Esophagus muscularis mucosa (tissue), 4 donors: ENCODE measurements at regions not wholly inside any gene's neighbourhood (a gene's known extent, or its start where the extent isn't known, plus 50 kb on each side); places are given as distances from the start of the nearest gene placed in this dataset.

Source experiments
- DNase-seq: peaks from one replicate; pipeline ENCODE4 v3.0.0-alpha.2; 2017; ENCODE audit errors: extremely low spot score
- H3K27ac ChIP-seq, 4 donors: fragments of 200-600 bp; sonication (generic); replicated peaks in 1 of 4; 1 replicate in 3 of 4; 2 replicates in 1 of 4; pipeline ENCODE4 v1.5.1; 2016 to 2019; ENCODE audit warnings: mild to moderate bottlenecking in 1 of 4
- H3K27me3 ChIP-seq, 4 donors: fragments of 200-600 bp; sonication (generic); one replicate each; pipeline versions ENCODE4 v1.5.1 to v1.6.0; 2016 to 2019
- H3K36me3 ChIP-seq, 4 donors: fragments of 200-600 bp; sonication (generic); one replicate each; pipeline ENCODE4 v1.5.1; 2016 to 2019
- H3K4me1 ChIP-seq, 4 donors: fragments of 200-600 bp; sonication (generic); one replicate each; pipeline ENCODE4 v1.5.1; 2016 to 2019
- H3K4me3 ChIP-seq, 4 donors: fragments of 200-600 bp; sonication (generic); 1 replicate in 2 of 4; 2 replicates in 2 of 4; pipeline ENCODE4 v1.5.1; 2016 to 2019; ENCODE audit warnings: mild to moderate bottlenecking in 4 of 4, moderate library complexity in 1 of 4
- H3K9me3 ChIP-seq, 4 donors: fragments of 200-600 bp; sonication (generic); 1 replicate in 3 of 4; 2 replicates in 1 of 4; pipeline ENCODE4 v1.5.1; 2016 to 2019
- EP300 ChIP-seq: sonication (generic); formaldehyde crosslinking; IDR thresholded peaks from one replicate; pipeline ENCODE4 v1.6.1; 2017; ENCODE audit warnings: antibody characterized with exemption
- POLR2A ChIP-seq: fragments of 450-650 bp; IDR thresholded peaks from one replicate; pipeline ENCODE4 v1.6.1; 2017; ENCODE audit warnings: antibody characterized with exemption, moderate library complexity, mild to moderate bottlenecking, low read depth
- POLR2AphosphoS5 ChIP-seq, 2 donors: sonication (generic); formaldehyde crosslinking; IDR thresholded peaks; one replicate each; pipeline ENCODE4 v1.6.1; 2017; ENCODE audit warnings: antibody characterized with exemption in 2 of 2
- WGBS: methylation state at CpG from one replicate; pipeline ENCODE4 v1.1.5; 2018; 5-methylcytosine and 5-hydroxymethylcytosine counted together
- intact Hi-C: fragments of 100-400 bp; cut with DNase I; formaldehyde crosslinking; loops from one replicate; pipeline ENCODE4 v1.15.1; 2023
- TF ChIP-seq, protein P1 (sequence below), 3 experiments: fragments of 200-600 bp in 2 of 3; fragments of 450-650 bp in 1 of 3; sonication (generic) in 2 of 3; IDR thresholded peaks; one replicate each; pipeline ENCODE4 v1.5.1; 2017 to 2019; ENCODE audit warnings: antibody characterized with exemption in 3 of 3, mild to moderate bottlenecking in 2 of 3, moderate library complexity in 1 of 3

- H3K9me3 ChIP-seq, result peaks cover 0 to 7% (median 4%) of the 10 kb centered on the region in 4 donors
- TF ChIP-seq POLR2A (no peak), POLR2AphosphoS5 (IDR thresholded peaks at IDR 0.05) (no peak), EP300 (no peak)
- TF ChIP-seq, protein P1, sequence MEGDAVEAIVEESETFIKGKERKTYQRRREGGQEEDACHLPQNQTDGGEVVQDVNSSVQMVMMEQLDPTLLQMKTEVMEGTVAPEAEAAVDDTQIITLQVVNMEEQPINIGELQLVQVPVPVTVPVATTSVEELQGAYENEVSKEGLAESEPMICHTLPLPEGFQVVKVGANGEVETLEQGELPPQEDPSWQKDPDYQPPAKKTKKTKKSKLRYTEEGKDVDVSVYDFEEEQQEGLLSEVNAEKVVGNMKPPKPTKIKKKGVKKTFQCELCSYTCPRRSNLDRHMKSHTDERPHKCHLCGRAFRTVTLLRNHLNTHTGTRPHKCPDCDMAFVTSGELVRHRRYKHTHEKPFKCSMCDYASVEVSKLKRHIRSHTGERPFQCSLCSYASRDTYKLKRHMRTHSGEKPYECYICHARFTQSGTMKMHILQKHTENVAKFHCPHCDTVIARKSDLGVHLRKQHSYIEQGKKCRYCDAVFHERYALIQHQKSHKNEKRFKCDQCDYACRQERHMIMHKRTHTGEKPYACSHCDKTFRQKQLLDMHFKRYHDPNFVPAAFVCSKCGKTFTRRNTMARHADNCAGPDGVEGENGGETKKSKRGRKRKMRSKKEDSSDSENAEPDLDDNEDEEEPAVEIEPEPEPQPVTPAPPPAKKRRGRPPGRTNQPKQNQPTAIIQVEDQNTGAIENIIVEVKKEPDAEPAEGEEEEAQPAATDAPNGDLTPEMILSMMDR (IDR thresholded peaks at IDR 0.05), result no peak
- H3K4me1 ChIP-seq, result no peaks in the 10 kb centered on the region
- DNase-seq, result no peak
- no peak overlapping the region for H3K27ac ChIP-seq
- intact Hi-C loops, result no loop called here
- WGBS, result 33% methylated on average over 1 of the region's 1 CpG
- H3K36me3 ChIP-seq, result no peaks in the 10 kb centered on the region
- no peak overlapping the region for H3K4me3 ChIP-seq
- peaks cover 0 to 24% (median 0%) of the 10 kb centered on the region in 4 donors for H3K27me3 ChIP-seq
Observed at GRCh38 chr20:40843251-40843650, 154.2 kb upstream of the MAFB start.

GRCh38 chr20:40844332-40844731 is 155.3 kb upstream of the MAFB start:
- Histone ChIP-seq H3K9me3 (peaks cover 0 to 7% (median 4%) of the 10 kb centered on the region in 4 donors), H3K4me1 (no peaks in the 10 kb centered on the region), H3K27me3 (peaks cover 0 to 24% (median 0%) of the 10 kb centered on the region in 4 donors), H3K4me3 (no peak overlapping the region), H3K27ac (no peak overlapping the region), H3K36me3 (no peaks in the 10 kb centered on the region)
- no peak for TF ChIP-seq POLR2A
- TF ChIP-seq POLR2AphosphoS5 (IDR thresholded peaks at IDR 0.05), result no peak
- no peak for TF ChIP-seq EP300
- TF ChIP-seq, protein P1 (IDR thresholded peaks at IDR 0.05), result no peak
- 81% methylated on average over 6 of the region's 7 CpGs for WGBS
- no peak for DNase-seq
- intact Hi-C loops, result no loop called here

DNA sequence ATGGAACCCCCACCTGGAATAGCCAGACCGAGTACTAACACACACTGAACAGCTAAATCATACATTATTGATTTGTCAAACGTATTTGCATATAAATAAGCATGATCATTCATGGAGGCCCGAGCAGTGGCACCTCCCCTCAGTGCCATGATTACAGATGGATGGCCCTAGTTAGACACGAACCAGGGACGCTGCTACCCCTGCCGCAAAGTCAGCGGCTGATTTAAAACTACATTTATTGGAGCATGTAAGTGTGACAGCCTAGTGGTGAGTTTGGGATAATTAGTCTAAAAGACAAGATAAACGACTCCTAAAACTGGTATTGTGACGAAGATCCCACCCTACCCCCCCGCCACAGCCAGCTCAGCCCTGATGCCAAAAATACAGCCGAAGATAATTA is 159.1 kb upstream of the MAFB start:
- Histone ChIP-seq H3K9me3 (peaks cover 0 to 7% (median 2%) of the 10 kb centered on the region in 4 donors), H3K36me3 (no peaks in the 10 kb centered on the region), H3K27me3 (peaks cover 0 to 19% (median 0%) of the 10 kb centered on the region in 4 donors), H3K27ac (no peak overlapping the region), H3K4me3 (no peak overlapping the region), H3K4me1 (no peaks in the 10 kb centered on the region)
- intact Hi-C loops, result no loop called here
- TF ChIP-seq EP300, result no peak
- TF ChIP-seq POLR2A, result no peak
- TF ChIP-seq, protein P1 (IDR thresholded peaks at IDR 0.05), result no peak
- TF ChIP-seq POLR2AphosphoS5 (IDR thresholded peaks at IDR 0.05), result no peak
- WGBS, result 68% methylated on average over 11 of the region's 11 CpGs
- DNase-seq, result no peak

- Histone ChIP-seq H3K27ac (no peak overlapping the region), H3K36me3 (no peaks in the 10 kb centered on the region), H3K4me3 (no peak overlapping the region), H3K27me3 (peaks cover 0 to 19% (median 0%) of the 10 kb centered on the region in 4 donors), H3K4me1 (no peaks in the 10 kb centered on the region), H3K9me3 (peaks cover 0 to 7% (median 2%) of the 10 kb centered on the region in 4 donors)
- intact Hi-C loops, result no loop called here
- no peak for TF ChIP-seq POLR2AphosphoS5 (IDR thresholded peaks at IDR 0.05)
- no peak for TF ChIP-seq EP300
- no peak for TF ChIP-seq POLR2A
- TF ChIP-seq, protein P1 (IDR thresholded peaks at IDR 0.05), result no peak
- no peak for DNase-seq
- 78% methylated on average over 6 of the region's 9 CpGs for WGBS
Observed at GRCh38 chr20:40848526-40848925, 159.5 kb upstream of the MAFB start.

DNA sequence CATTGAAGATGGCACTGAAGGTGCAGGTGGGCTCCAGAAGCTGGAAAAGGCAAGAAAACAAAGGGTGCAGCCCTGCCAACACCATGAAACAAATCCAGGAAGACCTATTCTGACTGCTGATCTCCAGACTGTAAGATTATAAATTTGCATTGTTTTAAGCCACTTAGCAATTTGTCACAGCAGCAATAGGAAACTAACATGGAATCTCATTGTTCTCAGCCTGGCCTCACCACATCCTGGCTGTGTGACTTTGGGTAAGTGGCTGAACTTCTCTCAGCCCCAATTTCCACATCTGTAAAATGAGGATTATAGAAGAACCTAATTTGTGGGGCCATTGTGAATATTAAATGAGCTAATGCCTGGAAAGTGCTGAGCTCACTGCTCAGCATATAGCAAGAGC is 160.4 kb upstream of the MAFB start:
- no peak overlapping the region for H3K27ac ChIP-seq
- peaks cover 0 to 11% (median 0%) of the 10 kb centered on the region in 4 donors for H3K27me3 ChIP-seq
- H3K9me3 ChIP-seq, result peaks cover 0 to 7% (median 2%) of the 10 kb centered on the region in 4 donors
- H3K36me3 ChIP-seq, result no peaks in the 10 kb centered on the region
- DNase-seq, result no peak
- TF ChIP-seq POLR2A (no peak), EP300 (no peak), POLR2AphosphoS5 (IDR thresholded peaks at IDR 0.05) (no peak)
- TF ChIP-seq, protein P1 (IDR thresholded peaks at IDR 0.05), result no peak
- H3K4me1 ChIP-seq, result no peaks in the 10 kb centered on the region
- no peak overlapping the region for H3K4me3 ChIP-seq
- intact Hi-C loops, result no loop called here
